Body of pancreas (tissue), 4 donors: ENCODE measurements at regions not wholly inside any gene's neighbourhood (a gene's known extent, or its start where the extent isn't known, plus 50 kb on each side); places are given as distances from the start of the nearest gene placed in this dataset.
"Not testable (repeated sequence)": the region's sequence is repeated elsewhere in the genome, so short reads cannot be mapped to it uniquely, and the experiment has no call there.

Experiments used
- ATAC-seq: fragments of 150-250 bp; one replicate; pipeline ENCODE4 v1.9.1; 2016
- DNase-seq, 4 donors: peaks; one replicate each; pipeline ENCODE4 v3.0.0-alpha.2; 2019
- H3K27ac ChIP-seq, 4 donors: fragments of 200-600 bp; sonication (generic); 1 replicate in 3 of 4; 2 replicates in 1 of 4; pipeline versions ENCODE4 v1.5.1 to v1.6.1; 2016 to 2019; ENCODE audit warnings: mild to moderate bottlenecking in 1 of 4, mixed read lengths in 1 of 4, moderate library complexity in 1 of 4
- H3K27me3 ChIP-seq, 2 donors: fragments of 200-600 bp; sonication (generic); one replicate each; pipeline ENCODE4 v1.6.0; 2016; ENCODE audit warnings: mild to moderate bottlenecking in 1 of 2
- H3K36me3 ChIP-seq, 2 donors: fragments of 200-600 bp; sonication (generic); replicated peaks in 1 of 2; 2 replicates each; pipeline ENCODE4 v1.5.1; 2016; ENCODE audit warnings: low read depth in 2 of 2; ENCODE audit not compliant: insufficient read depth in 1 of 2
- H3K4me1 ChIP-seq: fragments of 200-600 bp; sonication (generic); one replicate; pipeline ENCODE4 v1.6.0; 2016
- H3K4me3 ChIP-seq, 2 donors: fragments of 200-600 bp; sonication (generic); 1 replicate in 1 of 2; 2 replicates in 1 of 2; pipeline ENCODE4 v1.5.1; 2016 to 2019
- H3K9me3 ChIP-seq, 3 donors: fragments of 200-600 bp; sonication (generic); 1 replicate in 2 of 3; 2 replicates in 1 of 3; pipeline ENCODE4 v1.5.1; 2016
- POLR2A ChIP-seq, 3 donors: fragments of 450-650 bp; IDR thresholded peaks; one replicate each; pipeline ENCODE4 v1.6.1; 2016; ENCODE audit warnings: antibody characterized with exemption in 3 of 3, mild to moderate bottlenecking in 2 of 3
- WGBS, 2 donors: methylation state at CpG; one replicate each; pipeline ENCODE4 v1.1.5; 2017; 5-methylcytosine and 5-hydroxymethylcytosine counted together
- intact Hi-C: fragments of 100-400 bp; cut with DNase I; formaldehyde crosslinking; loops from one replicate; pipeline ENCODE4 v1.15.1; 2023
- TF ChIP-seq, protein P1 (sequence below), 7 experiments: fragments of 450-650 bp in 4 of 7; fragments of 200-600 bp in 3 of 7; sonication (generic) in 3 of 7; IDR thresholded peaks; one replicate each; pipeline ENCODE4 v1.5.1; 2016 to 2019; ENCODE audit warnings: antibody characterized with exemption in 7 of 7

DNA sequence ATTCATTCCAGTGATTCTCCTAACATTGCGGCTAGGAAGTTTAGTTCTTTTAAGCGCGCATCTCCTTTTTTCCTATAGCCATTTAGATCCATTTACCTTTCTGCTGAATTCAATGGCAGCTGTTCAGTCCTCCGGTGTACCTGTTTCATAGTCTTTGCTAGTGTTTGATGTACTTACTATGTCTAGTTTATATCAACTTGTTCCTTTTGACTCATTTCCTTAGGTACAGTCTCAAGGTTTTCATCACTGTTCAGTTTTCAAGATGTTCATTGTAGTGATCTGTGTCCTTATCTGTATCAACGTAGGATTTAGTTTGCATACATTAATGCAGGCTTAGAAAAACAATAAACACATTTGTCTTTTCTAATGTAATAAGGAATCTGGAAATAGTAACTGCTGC lies 59.0 kb upstream of the MBNL1 start:
- no peaks in the 10 kb centered on the region for H3K4me1 ChIP-seq
- TF ChIP-seq, protein P1, sequence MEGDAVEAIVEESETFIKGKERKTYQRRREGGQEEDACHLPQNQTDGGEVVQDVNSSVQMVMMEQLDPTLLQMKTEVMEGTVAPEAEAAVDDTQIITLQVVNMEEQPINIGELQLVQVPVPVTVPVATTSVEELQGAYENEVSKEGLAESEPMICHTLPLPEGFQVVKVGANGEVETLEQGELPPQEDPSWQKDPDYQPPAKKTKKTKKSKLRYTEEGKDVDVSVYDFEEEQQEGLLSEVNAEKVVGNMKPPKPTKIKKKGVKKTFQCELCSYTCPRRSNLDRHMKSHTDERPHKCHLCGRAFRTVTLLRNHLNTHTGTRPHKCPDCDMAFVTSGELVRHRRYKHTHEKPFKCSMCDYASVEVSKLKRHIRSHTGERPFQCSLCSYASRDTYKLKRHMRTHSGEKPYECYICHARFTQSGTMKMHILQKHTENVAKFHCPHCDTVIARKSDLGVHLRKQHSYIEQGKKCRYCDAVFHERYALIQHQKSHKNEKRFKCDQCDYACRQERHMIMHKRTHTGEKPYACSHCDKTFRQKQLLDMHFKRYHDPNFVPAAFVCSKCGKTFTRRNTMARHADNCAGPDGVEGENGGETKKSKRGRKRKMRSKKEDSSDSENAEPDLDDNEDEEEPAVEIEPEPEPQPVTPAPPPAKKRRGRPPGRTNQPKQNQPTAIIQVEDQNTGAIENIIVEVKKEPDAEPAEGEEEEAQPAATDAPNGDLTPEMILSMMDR (IDR thresholded peaks at IDR 0.05), result no peak
- TF ChIP-seq POLR2A (IDR thresholded peaks at IDR 0.05), result no peak
- H3K9me3 ChIP-seq, result no peaks in the 10 kb centered on the region
- WGBS, 2 donors, result 88 to 93% methylated on average over 5 of the region's 5 CpGs
- no peaks in the 10 kb centered on the region for H3K36me3 ChIP-seq
- H3K4me3 ChIP-seq, result no peak overlapping the region
- no peaks in the 10 kb centered on the region for H3K27me3 ChIP-seq
- no peak for ATAC-seq
- intact Hi-C loops, result no loop called here
- no peak overlapping the region for H3K27ac ChIP-seq
- DNase-seq, result no peak

DNA sequence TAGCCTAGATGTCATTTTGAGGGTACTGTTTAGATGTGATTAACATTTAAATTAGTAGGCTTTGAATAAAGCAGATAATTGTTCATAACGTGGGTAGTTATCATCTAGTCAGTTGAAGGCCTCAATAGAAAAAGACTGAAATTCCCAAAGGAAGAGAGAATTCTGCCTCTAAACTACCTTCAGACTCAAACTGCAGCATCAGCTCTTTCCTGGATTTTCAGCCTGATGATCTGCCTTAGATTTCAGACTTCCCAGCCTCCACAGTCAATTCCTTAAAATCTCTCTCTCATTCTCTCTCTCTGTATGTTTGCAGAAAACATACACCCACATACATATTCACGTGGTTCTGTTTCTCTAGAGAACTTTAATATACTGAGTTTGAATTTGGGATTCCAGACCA lies 58.0 kb upstream of the MBNL1 start:
- no peaks in the 10 kb centered on the region for H3K36me3 ChIP-seq
- no peak overlapping the region for H3K4me3 ChIP-seq
- TF ChIP-seq, protein P1 (IDR thresholded peaks at IDR 0.05), result no peak
- no peak for TF ChIP-seq POLR2A (IDR thresholded peaks at IDR 0.05)
- 68 to 78% methylated on average over 2 of the region's 2 CpGs for WGBS, 2 donors
- DNase-seq, result no peak
- H3K4me1 ChIP-seq, result no peaks in the 10 kb centered on the region
- intact Hi-C loops, result no loop called here
- H3K9me3 ChIP-seq, result no peaks in the 10 kb centered on the region
- H3K27ac ChIP-seq, result no peak overlapping the region
- no peaks in the 10 kb centered on the region for H3K27me3 ChIP-seq
- ATAC-seq, result no peak

DNA sequence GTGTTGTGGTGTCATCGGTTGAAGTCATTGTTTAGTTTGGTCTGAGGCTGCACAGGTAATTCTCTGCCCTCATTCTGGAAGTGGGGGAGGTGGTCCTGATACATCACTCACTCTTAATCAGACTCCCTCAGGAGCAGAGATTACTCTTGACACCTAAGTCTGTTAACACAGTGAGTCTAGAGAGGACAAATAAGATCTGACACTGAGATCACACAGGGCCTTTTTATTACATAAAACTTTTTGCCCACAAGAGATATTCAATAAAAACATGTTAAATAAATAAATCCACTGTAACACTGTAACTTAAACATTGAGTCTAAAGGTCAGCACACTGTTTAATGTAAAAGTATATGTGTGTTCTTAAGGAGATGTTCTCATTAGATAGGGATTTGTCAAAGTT lies 57.1 kb upstream of the MBNL1 start:
- ATAC-seq, result no peak
- no peak for DNase-seq
- Histone ChIP-seq H3K9me3 (no peaks in the 10 kb centered on the region), H3K27ac (no peak overlapping the region), H3K4me1 (no peaks in the 10 kb centered on the region), H3K4me3 (no peak overlapping the region), H3K27me3 (no peaks in the 10 kb centered on the region), H3K36me3 (no peaks in the 10 kb centered on the region)
- 78 to 86% methylated on average over 1 of the region's 1 CpG for WGBS, 2 donors
- TF ChIP-seq POLR2A (IDR thresholded peaks at IDR 0.05), result no peak
- TF ChIP-seq, protein P1 (IDR thresholded peaks at IDR 0.05), result no peak
- intact Hi-C loops, result no loop called here

DNA sequence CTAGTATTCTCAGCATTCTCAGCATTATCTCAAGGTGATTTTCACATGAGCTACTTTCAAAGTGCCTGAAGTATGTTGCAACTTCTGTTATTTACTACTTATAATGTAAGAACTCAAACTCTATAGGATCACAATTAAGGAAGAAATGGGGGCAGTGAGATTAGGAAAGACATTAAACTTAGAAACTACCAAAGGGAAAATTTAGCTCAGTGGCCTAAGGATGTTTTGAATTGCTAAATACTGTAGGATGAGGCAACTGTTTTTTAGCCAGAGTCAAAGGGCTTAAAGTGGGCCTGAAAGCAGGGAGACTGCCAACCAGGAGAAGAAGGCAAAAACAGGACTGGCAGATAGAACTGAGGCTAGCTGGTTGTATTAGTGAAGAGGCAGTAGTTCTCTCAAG lies 55.5 kb upstream of the MBNL1 start:
- Histone ChIP-seq H3K4me1 (no peaks in the 10 kb centered on the region), H3K27me3 (no peaks in the 10 kb centered on the region), H3K36me3 (no peaks in the 10 kb centered on the region), H3K27ac (no peak overlapping the region), H3K9me3 (no peaks in the 10 kb centered on the region), H3K4me3 (no peak overlapping the region)
- intact Hi-C loops, result no loop called here
- no peak for TF ChIP-seq POLR2A (IDR thresholded peaks at IDR 0.05)
- TF ChIP-seq, protein P1 (IDR thresholded peaks at IDR 0.05), result no peak
- no peak for DNase-seq
- no peak for ATAC-seq

DNA sequence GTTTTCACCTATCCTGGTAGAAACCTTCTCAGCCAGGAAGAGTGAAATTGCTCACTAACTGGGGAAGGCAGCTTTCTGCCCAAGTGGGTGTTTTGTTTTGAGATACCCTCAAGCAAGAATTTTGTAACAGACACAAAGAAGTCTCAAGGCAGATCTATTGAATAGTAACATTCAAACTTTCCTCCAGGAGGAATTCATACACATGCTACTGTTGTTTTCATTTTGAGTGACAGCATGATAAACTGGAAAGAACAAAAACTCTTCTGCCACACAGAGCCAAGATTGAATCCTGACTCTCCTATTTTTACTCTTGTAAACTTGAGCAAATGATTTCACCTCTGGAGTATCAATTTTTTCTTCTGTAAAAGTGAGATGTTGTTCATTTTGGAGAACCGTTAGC lies 54.8 kb upstream of the MBNL1 start:
- H3K9me3 ChIP-seq, result no peaks in the 10 kb centered on the region
- ATAC-seq, result no peak
- DNase-seq, result no peak
- H3K36me3 ChIP-seq, result no peaks in the 10 kb centered on the region
- 90 to 93% methylated on average over 1 of the region's 1 CpG for WGBS, 2 donors
- H3K27me3 ChIP-seq, result no peaks in the 10 kb centered on the region
- no peak for TF ChIP-seq POLR2A (IDR thresholded peaks at IDR 0.05)
- TF ChIP-seq, protein P1 (IDR thresholded peaks at IDR 0.05), result no peak
- intact Hi-C loops, result no loop called here
- no peak overlapping the region for H3K4me3 ChIP-seq
- no peaks in the 10 kb centered on the region for H3K4me1 ChIP-seq
- no peak overlapping the region for H3K27ac ChIP-seq

DNA sequence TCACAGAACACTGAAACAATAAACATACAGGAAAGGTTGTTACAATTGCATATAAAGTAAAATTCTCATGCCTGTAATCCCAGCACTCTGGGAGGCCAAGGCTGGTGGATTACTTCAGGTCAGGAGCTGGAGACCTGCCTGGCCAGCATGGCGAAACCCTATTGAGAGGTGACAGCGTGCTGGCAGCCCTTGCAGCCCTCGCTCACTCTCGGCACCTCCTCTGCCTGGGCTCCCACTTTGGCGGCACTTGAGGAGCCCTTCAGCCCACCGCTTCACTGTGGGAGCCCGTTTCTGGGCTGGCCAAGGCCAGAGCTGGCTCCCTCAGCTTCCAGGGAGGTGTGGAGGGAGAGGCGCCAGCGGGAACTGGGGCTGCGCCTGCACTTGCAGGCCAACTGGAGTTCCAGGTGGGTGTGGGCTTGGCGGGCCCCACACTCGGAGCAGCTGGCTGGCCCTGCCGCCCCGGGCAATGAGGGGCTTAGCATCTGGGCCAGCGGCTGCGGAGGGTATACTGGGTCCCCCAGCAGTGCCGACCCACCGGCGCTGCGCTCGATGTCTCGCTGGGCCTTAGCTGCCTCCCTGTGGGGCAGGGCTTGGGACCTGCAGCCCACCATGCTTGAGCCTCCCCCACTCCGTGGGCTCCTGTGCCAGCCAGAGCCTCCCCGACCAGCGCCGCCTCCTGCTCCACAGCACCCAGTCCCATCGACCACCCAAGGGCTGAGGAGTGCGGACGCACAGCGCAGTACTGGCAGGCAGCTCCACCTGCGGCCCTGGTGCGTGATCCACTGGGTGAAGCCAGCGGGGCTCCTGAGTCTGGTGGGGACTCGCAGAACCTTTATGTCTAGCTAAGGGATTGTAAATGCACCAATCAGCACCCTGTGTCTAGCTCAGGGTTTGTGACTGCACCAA lies 51.5 kb upstream of the MBNL1 start:
- intact Hi-C loops, DNase-seq, ATAC-seq, H3K27ac ChIP-seq, H3K4me1 ChIP-seq, H3K36me3 ChIP-seq, H3K27me3 ChIP-seq, H3K9me3 ChIP-seq, H3K4me3 ChIP-seq: not testable (repeated sequence)
- WGBS, 2 donors, result 92 to 95% methylated on average over 7 to 33 of the region's 34 CpGs
